IMR-90 (cell line): ENCODE measurements at regions not wholly inside any gene's neighbourhood (a gene's known extent, or its start where the extent isn't known, plus 50 kb on each side); places are given as distances from the start of the nearest gene placed in this dataset.

ENCODE experiments used
- ATAC-seq: fragments of 200-7000 bp; cut with Tn5 transposase; 2 replicates; pipeline ENCODE4 v1.9.1; 2020; ENCODE audit warnings: low read depth, mild to moderate bottlenecking, moderate library complexity
- BruUV-seq: library from RNA; stranded (reverse); fragments of 400-500 nt; replicated peaks from 2 replicates; lab custom pipeline; 2021; lab: Mats Ljungman, UMichigan
- CTCF ChIA-PET: fragments of 300-600 bp; formaldehyde crosslinking; extraction: SDS; loops from one replicate; lab custom pipeline; 2021; ENCODE audit warnings: antibody characterized with exemption; lab: Yijun Ruan, JAX
- POLR2A ChIA-PET: fragments of 300-600 bp; sonication (Branson Sonifier 250); formaldehyde crosslinking; loops from one replicate; lab custom pipeline; 2022; ENCODE audit warnings: antibody characterized with exemption; ENCODE audit not compliant: unreplicated experiment; lab: Charles Lee
- DNase-seq: peaks from one replicate; pipeline ENCODE4 v3.0.0; 2013
- H2AFZ ChIP-seq: replicated peaks from 2 replicates; pipeline ENCODE3; 2013; ENCODE audit warnings: low read length, mild to moderate bottlenecking; ENCODE audit not compliant: poor library complexity
- H2AK5ac ChIP-seq: 2 replicates; pipeline ENCODE4 v1.6.1; 2013; ENCODE audit warnings: low read depth, low read length, inconsistent platforms
- H2AK9ac ChIP-seq: replicated peaks from 2 replicates; pipeline ENCODE3; 2013; ENCODE audit warnings: mild to moderate bottlenecking, low read depth, low read length, moderate library complexity; ENCODE audit not compliant: poor library complexity
- H2BK120ac ChIP-seq: 2 replicates; pipeline ENCODE4 v1.6.1; 2013; ENCODE audit warnings: low read depth, low read length, inconsistent platforms
- H2BK15ac ChIP-seq: 3 replicates; pipeline ENCODE4 v1.6.1; 2013; ENCODE audit warnings: low read depth, low read length, inconsistent platforms
- H2BK20ac ChIP-seq: 2 replicates; pipeline ENCODE4 v1.6.1; 2013; ENCODE audit warnings: low read depth, mild to moderate bottlenecking, inconsistent platforms, low read length, moderate library complexity
- H2BK5ac ChIP-seq: 2 replicates; pipeline ENCODE4 v1.6.1; 2013; ENCODE audit warnings: mild to moderate bottlenecking, low read depth, low read length, inconsistent platforms; ENCODE audit not compliant: poor library complexity, severe bottlenecking
- H3K14ac ChIP-seq: replicated peaks from 2 replicates; pipeline ENCODE4 v1.6.1; 2013; ENCODE audit warnings: low read depth, low read length, inconsistent platforms
- H3K18ac ChIP-seq: 2 replicates; pipeline ENCODE4 v1.6.1; 2013; ENCODE audit warnings: low read depth, low read length, control low read depth
- H3K23ac ChIP-seq: 2 replicates; pipeline ENCODE4 v1.6.1; 2013; ENCODE audit warnings: low read depth, low read length, inconsistent platforms
- H3K27ac ChIP-seq: 2 replicates; pipeline ENCODE4 v1.5.1; 2013; ENCODE audit warnings: mild to moderate bottlenecking, control low read depth, low read length; ENCODE audit not compliant: insufficient read depth
- H3K27me3 ChIP-seq: 2 replicates; pipeline ENCODE4 v1.6.1; 2013; ENCODE audit warnings: low read length; ENCODE audit not compliant: control insufficient read depth, insufficient read depth
- H3K36me3 ChIP-seq: 2 replicates; pipeline ENCODE4 v1.6.1; 2013; ENCODE audit warnings: low read length, mixed read lengths; ENCODE audit not compliant: control insufficient read depth, insufficient read depth
- H3K4ac ChIP-seq: 2 replicates; pipeline ENCODE4 v1.6.1; 2013; ENCODE audit warnings: low read depth, low read length, inconsistent platforms
- H3K4me1 ChIP-seq: 2 replicates; pipeline ENCODE4 v1.6.1; 2013; ENCODE audit warnings: low read length, mixed read lengths; ENCODE audit not compliant: control insufficient read depth, insufficient read depth
- H3K4me2 ChIP-seq: 2 replicates; pipeline ENCODE4 v1.6.1; 2013; ENCODE audit warnings: low read depth, mild to moderate bottlenecking, control low read depth, low read length, moderate library complexity
- H3K4me3 ChIP-seq: 2 replicates; pipeline ENCODE4 v1.5.1; 2013; ENCODE audit warnings: low read depth, mild to moderate bottlenecking, control low read depth, low read length, moderate library complexity; ENCODE audit not compliant: insufficient read depth
- H3K56ac ChIP-seq: 2 replicates; pipeline ENCODE4 v1.6.1; 2013; ENCODE audit warnings: low read length, inconsistent platforms; ENCODE audit not compliant: insufficient read depth; ENCODE audit errors: extremely low read depth
- H3K79me1 ChIP-seq, 2 experiments: 2 replicates each; pipeline ENCODE4 v1.6.1; 2013; ENCODE audit warnings: low read length in 2 of 2, inconsistent platforms in 1 of 2, low read depth in 1 of 2
- H3K9ac ChIP-seq: 2 replicates; pipeline ENCODE4 v1.6.1; 2013; ENCODE audit warnings: low read depth, low read length, control low read depth
- H3K9me1 ChIP-seq: 2 replicates; pipeline ENCODE4 v1.6.1; 2013; ENCODE audit warnings: low read length, inconsistent platforms; ENCODE audit not compliant: insufficient read depth
- H3K9me3 ChIP-seq: 2 replicates; pipeline ENCODE4 v1.6.1; 2013; ENCODE audit warnings: low read length; ENCODE audit not compliant: control insufficient read depth, insufficient read depth
- H4K20me1 ChIP-seq: 2 replicates; pipeline ENCODE4 v1.6.1; 2013; ENCODE audit warnings: low read length, inconsistent platforms; ENCODE audit not compliant: insufficient read depth
- H4K5ac ChIP-seq: 2 replicates; pipeline ENCODE4 v1.6.1; 2013; ENCODE audit warnings: mild to moderate bottlenecking, low read depth, low read length, control low read depth
- H4K8ac ChIP-seq, 2 experiments: 2 replicates each; pipeline ENCODE4 v1.6.1; 2013; ENCODE audit warnings: low read depth in 2 of 2, low read length in 2 of 2, control low read depth in 1 of 2, inconsistent platforms in 1 of 2
- H4K91ac ChIP-seq: 2 replicates; pipeline ENCODE4 v1.6.1; 2013; ENCODE audit warnings: low read depth, low read length, inconsistent platforms; ENCODE audit not compliant: insufficient read depth
- BHLHE40 ChIP-seq: fragments of 150-350 bp; IDR thresholded peaks from 2 replicates; pipeline ENCODE4 v1.6.1; 2016; ENCODE audit warnings: mild to moderate bottlenecking, low read depth, low read length
- FOS ChIP-seq: fragments of 150-350 bp; IDR thresholded peaks from 2 replicates; pipeline ENCODE4 v1.6.1; 2016; ENCODE audit warnings: low read depth, low read length
- WGBS, 2 experiments: methylation state at CpG; one replicate each; pipeline versions ENCODE4 v1.1.5 to v1.1.7; 2013; ENCODE audit warnings: missing lambda C conversion rate in 2 of 2; ENCODE audit not compliant: insufficient read length in 1 of 2; ENCODE audit errors: extremely low coverage in 2 of 2; 5-methylcytosine and 5-hydroxymethylcytosine counted together
- dilution Hi-C: fragments of 300-500 bp; cut with HindIII; formaldehyde crosslinking; loops from one replicate; pipeline ENCODE4 v1.14.3; 2018; ENCODE audit warnings: low sequenced_read_pairs; ENCODE audit not compliant: unreplicated experiment
- in situ Hi-C: fragments of 300-500 bp; cut with MboI; formaldehyde crosslinking; loops from 3 replicates; pipeline ENCODE4 v1.14.3; 2019; ENCODE audit warnings: low sequenced_read_pairs, inconsistent platforms, mixed read lengths
- intact Hi-C: fragments of 100-400 bp; cut with micrococcal nuclease; formaldehyde crosslinking; loops from 2 replicates; pipeline ENCODE4 v1.10.0; 2022
- TF ChIP-seq, protein P1 (sequence below): conservative IDR thresholded peaks from 2 replicates; pipeline ENCODE4 v1.5.1; 2012; ENCODE audit warnings: mild to moderate bottlenecking, low read depth, low read length, improper control_type of control experiment
- TF ChIP-seq, protein P2 (sequence below): fragments of 150-350 bp; IDR thresholded peaks from 2 replicates; pipeline ENCODE4 v1.6.1; 2017; ENCODE audit warnings: mild to moderate bottlenecking, antibody characterized with exemption, low read length, low read depth

DNA sequence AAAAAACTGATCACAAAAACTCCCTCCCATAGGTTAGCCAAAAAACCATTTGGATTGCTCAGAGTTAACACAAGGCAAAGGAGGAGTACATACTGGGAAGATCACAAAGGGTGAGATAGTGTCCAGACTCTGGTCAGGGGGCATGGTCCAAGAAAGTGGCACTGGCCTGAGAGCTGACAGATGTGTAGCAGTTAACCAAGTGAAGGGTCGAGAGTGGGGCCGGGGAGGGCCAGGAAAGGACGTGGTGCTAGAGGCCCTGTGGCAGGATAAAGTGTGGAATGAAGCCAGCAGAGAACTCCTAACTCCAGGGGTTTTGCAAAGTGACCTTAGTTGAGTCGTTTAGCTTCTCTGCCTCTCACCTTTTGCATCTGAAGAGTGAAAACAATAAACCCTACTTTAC lies 290.5 kb downstream of the FOXA2 start:
- TF ChIP-seq, protein P1, sequence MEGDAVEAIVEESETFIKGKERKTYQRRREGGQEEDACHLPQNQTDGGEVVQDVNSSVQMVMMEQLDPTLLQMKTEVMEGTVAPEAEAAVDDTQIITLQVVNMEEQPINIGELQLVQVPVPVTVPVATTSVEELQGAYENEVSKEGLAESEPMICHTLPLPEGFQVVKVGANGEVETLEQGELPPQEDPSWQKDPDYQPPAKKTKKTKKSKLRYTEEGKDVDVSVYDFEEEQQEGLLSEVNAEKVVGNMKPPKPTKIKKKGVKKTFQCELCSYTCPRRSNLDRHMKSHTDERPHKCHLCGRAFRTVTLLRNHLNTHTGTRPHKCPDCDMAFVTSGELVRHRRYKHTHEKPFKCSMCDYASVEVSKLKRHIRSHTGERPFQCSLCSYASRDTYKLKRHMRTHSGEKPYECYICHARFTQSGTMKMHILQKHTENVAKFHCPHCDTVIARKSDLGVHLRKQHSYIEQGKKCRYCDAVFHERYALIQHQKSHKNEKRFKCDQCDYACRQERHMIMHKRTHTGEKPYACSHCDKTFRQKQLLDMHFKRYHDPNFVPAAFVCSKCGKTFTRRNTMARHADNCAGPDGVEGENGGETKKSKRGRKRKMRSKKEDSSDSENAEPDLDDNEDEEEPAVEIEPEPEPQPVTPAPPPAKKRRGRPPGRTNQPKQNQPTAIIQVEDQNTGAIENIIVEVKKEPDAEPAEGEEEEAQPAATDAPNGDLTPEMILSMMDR, result no peak
- TF ChIP-seq BHLHE40 (no peak), FOS (no peak)
- TF ChIP-seq, protein P2, sequence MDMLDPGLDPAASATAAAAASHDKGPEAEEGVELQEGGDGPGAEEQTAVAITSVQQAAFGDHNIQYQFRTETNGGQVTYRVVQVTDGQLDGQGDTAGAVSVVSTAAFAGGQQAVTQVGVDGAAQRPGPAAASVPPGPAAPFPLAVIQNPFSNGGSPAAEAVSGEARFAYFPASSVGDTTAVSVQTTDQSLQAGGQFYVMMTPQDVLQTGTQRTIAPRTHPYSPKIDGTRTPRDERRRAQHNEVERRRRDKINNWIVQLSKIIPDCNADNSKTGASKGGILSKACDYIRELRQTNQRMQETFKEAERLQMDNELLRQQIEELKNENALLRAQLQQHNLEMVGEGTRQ, result no peak
- H3K36me3 ChIP-seq, result no peaks in the 10 kb centered on the region
- H2BK15ac ChIP-seq, result no peak overlapping the region
- DNase-seq (no peak), ATAC-seq (no peak)
- no peak overlapping the region for H4K5ac ChIP-seq
- H2BK5ac ChIP-seq, result no peak overlapping the region
- H3K9ac ChIP-seq, result no peak overlapping the region
- no CpG with 5 or more reads among the region's 4 CpGs for WGBS, 2 experiments
- intact Hi-C loops (no loop called here), in situ Hi-C loops (no loop called here), dilution Hi-C loops (no loop called here)
- no TSS peak for BruUV-seq
- H2BK120ac ChIP-seq, result no peak overlapping the region
- no peak overlapping the region for H4K91ac ChIP-seq
- H3K27ac ChIP-seq, result no peak overlapping the region
- H3K9me3 ChIP-seq, result peaks cover 10% of the 10 kb centered on the region; the same call in 1 of the 2 replicates
- no peak overlapping the region for H2BK20ac ChIP-seq
- no peaks in the 10 kb centered on the region for H3K4me1 ChIP-seq
- H3K18ac ChIP-seq, result no peak overlapping the region
- no peak overlapping the region for H3K4me3 ChIP-seq
- POLR2A ChIA-PET, result no interaction called here
- no peak overlapping the region for H3K14ac ChIP-seq
- no peak overlapping the region for H2AK9ac ChIP-seq
- no peak overlapping the region for H2AFZ ChIP-seq
- H4K20me1 ChIP-seq, result no peaks in the 10 kb centered on the region
- H3K4me2 ChIP-seq, result no peak overlapping the region
- no peak overlapping the region for H2AK5ac ChIP-seq
- no peak overlapping the region for H3K56ac ChIP-seq
- no peak overlapping the region for H4K8ac ChIP-seq
- H3K27me3 ChIP-seq, result no peaks in the 10 kb centered on the region
- H3K9me1 ChIP-seq, result no peaks in the 10 kb centered on the region
- H3K23ac ChIP-seq, result no peak overlapping the region
- no peak overlapping the region for H3K4ac ChIP-seq
- CTCF ChIA-PET, result no interaction called here
- no peaks in the 10 kb centered on the region for H3K79me1 ChIP-seq
